Keratinocyte (primary cell): ENCODE measurements at regions not wholly inside any gene's neighbourhood (a gene's known extent, or its start where the extent isn't known, plus 50 kb on each side); places are given as distances from the start of the nearest gene placed in this dataset.

Experiments used
- DNase-seq: peaks from one replicate; pipeline ENCODE4 v3.0.0-alpha.2; 2011; ENCODE audit warnings: low read depth, missing footprints, low spot score
- FAIRE-seq: peaks from 2 replicates; lab custom pipeline; 2011; peaks lifted over from hg19 to GRCh38; lab: Jason Lieb, UNC
- H2AFZ ChIP-seq: 2 replicates; pipeline ENCODE4 v1.6.0; 2012; ENCODE audit warnings: low read length, control low read depth, inconsistent platforms; ENCODE audit not compliant: control insufficient read depth
- H3K27ac ChIP-seq: 2 replicates; pipeline ENCODE4 v1.5.1; 2011; ENCODE audit warnings: low read length; ENCODE audit not compliant: control insufficient read depth, insufficient read depth
- H3K27me3 ChIP-seq: 3 replicates; pipeline ENCODE4 v1.6.0; 2011; ENCODE audit warnings: low read length; ENCODE audit not compliant: control insufficient read depth, insufficient read depth; ENCODE audit errors: extremely low read depth
- H3K36me3 ChIP-seq, 2 experiments: 2 replicates in 1 of 2; 3 replicates in 1 of 2; pipeline ENCODE4 v1.5.1; 2011; ENCODE audit warnings: low read length in 2 of 2, mild to moderate bottlenecking in 1 of 2; ENCODE audit not compliant: control insufficient read depth in 2 of 2, insufficient read depth in 2 of 2; ENCODE audit errors: extremely low read depth in 1 of 2
- H3K4me1 ChIP-seq: 3 replicates; pipeline ENCODE4 v1.5.1; 2011; ENCODE audit warnings: low read length; ENCODE audit not compliant: control insufficient read depth, insufficient read depth; ENCODE audit errors: extremely low read depth
- H3K4me2 ChIP-seq: 3 replicates; pipeline ENCODE4 v1.6.0; 2011; ENCODE audit warnings: low read depth, low read length; ENCODE audit not compliant: control insufficient read depth, insufficient read depth; ENCODE audit errors: extremely low read depth
- H3K4me3 ChIP-seq, 3 experiments: fragments of 200-600 bp in 1 of 3; sonication (generic) in 1 of 3; 2 replicates in 2 of 3; 3 replicates in 1 of 3; pipeline ENCODE4 v1.5.1; 2011 to 2016; ENCODE audit warnings: low read length in 3 of 3, mild to moderate bottlenecking in 3 of 3, control low read depth in 2 of 3, inconsistent platforms in 1 of 3, low read depth in 1 of 3, mixed read lengths in 1 of 3, mixed run types in 1 of 3, moderate library complexity in 1 of 3; ENCODE audit not compliant: control insufficient read depth in 2 of 3, insufficient read depth in 2 of 3; ENCODE audit errors: extremely low read depth in 1 of 3
- H3K79me2 ChIP-seq: 2 replicates; pipeline ENCODE4 v1.6.0; 2012; ENCODE audit warnings: low read length; ENCODE audit not compliant: control insufficient read depth, insufficient read depth
- H3K9ac ChIP-seq: 3 replicates; pipeline ENCODE4 v1.6.0; 2011; ENCODE audit warnings: low read length; ENCODE audit not compliant: control insufficient read depth, insufficient read depth; ENCODE audit errors: extremely low read depth
- H3K9me1 ChIP-seq: 3 replicates; pipeline ENCODE4 v1.6.0; 2011; ENCODE audit warnings: low read length; ENCODE audit not compliant: control insufficient read depth, insufficient read depth; ENCODE audit errors: extremely low read depth
- H3K9me3 ChIP-seq: 2 replicates; pipeline ENCODE4 v1.5.1; 2012; ENCODE audit warnings: low read depth, low read length; ENCODE audit not compliant: control insufficient read depth
- H4K20me1 ChIP-seq: 3 replicates; pipeline ENCODE4 v1.6.0; 2011; ENCODE audit warnings: low read length; ENCODE audit not compliant: control insufficient read depth, insufficient read depth; ENCODE audit errors: extremely low read depth
- EZH2 ChIP-seq: IDR thresholded peaks from one replicate; pipeline ENCODE4 v1.6.1; 2012; ENCODE audit warnings: inconsistent platforms, mild to moderate bottlenecking, low read length, moderate library complexity
- dilution Hi-C: fragments of 300-500 bp; cut with MboI; formaldehyde crosslinking; loops from one replicate; pipeline ENCODE4 v1.7.0; 2020; ENCODE audit warnings: low sequenced_read_pairs; ENCODE audit not compliant: extremely low pct_ligation_motif_present
- TF ChIP-seq, protein P1 (sequence below), 3 experiments: IDR thresholded peaks in 1 of 3; conservative IDR thresholded peaks in 1 of 3; optimal IDR thresholded peaks in 1 of 3; 2 replicates in 2 of 3; 3 replicates in 1 of 3; pipeline versions ENCODE3 to v1.5.1; 2011; ENCODE audit warnings: low read length in 3 of 3, mild to moderate bottlenecking in 3 of 3, moderate library complexity in 2 of 3, control low read depth in 1 of 3, inconsistent platforms in 1 of 3; ENCODE audit not compliant: insufficient read depth in 2 of 3; ENCODE audit errors: extremely low read depth in 1 of 3

DNA sequence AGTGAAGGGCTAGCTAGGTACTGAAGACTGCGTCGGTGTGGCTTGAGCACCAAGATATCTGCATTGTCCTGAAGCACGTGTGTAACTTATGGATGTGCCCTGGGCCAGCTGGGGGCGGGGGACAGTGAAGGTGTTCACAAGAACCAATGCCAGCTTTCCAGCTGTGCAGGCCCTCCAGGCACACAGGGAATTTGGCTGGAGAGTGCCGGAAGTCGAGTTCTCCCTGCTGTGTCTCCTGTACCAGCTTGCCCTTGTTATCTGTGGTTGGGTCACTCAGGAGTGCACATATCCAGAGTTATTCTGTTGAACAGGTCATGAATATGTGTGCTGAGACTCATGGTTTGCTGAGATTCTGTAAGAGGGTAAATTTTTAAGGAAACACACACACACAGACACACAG, 75.9 kb upstream of the CRY1 start:
- peaks cover 11% of the 10 kb centered on the region for H3K4me1 ChIP-seq
- FAIRE-seq: peak; percentile 82
- dilution Hi-C loops: no loop called here
- no peaks in the 10 kb centered on the region for H4K20me1 ChIP-seq
- H2AFZ ChIP-seq: no peak overlapping the region
- H3K9me3 ChIP-seq: no peaks in the 10 kb centered on the region
- H3K27me3 ChIP-seq: no peaks in the 10 kb centered on the region
- peak; percentile 46 for DNase-seq
- H3K4me2 ChIP-seq: peak overlapping the region; percentile 40
- no peak overlapping the region for H3K9ac ChIP-seq
- no peaks in the 10 kb centered on the region for H3K9me1 ChIP-seq
- H3K36me3 ChIP-seq: no peaks in the 10 kb centered on the region
- TF ChIP-seq EZH2: no peak
- TF ChIP-seq, protein P1, sequence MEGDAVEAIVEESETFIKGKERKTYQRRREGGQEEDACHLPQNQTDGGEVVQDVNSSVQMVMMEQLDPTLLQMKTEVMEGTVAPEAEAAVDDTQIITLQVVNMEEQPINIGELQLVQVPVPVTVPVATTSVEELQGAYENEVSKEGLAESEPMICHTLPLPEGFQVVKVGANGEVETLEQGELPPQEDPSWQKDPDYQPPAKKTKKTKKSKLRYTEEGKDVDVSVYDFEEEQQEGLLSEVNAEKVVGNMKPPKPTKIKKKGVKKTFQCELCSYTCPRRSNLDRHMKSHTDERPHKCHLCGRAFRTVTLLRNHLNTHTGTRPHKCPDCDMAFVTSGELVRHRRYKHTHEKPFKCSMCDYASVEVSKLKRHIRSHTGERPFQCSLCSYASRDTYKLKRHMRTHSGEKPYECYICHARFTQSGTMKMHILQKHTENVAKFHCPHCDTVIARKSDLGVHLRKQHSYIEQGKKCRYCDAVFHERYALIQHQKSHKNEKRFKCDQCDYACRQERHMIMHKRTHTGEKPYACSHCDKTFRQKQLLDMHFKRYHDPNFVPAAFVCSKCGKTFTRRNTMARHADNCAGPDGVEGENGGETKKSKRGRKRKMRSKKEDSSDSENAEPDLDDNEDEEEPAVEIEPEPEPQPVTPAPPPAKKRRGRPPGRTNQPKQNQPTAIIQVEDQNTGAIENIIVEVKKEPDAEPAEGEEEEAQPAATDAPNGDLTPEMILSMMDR (optimal IDR thresholded peaks at IDR 0.05 in 1 of 3, IDR thresholded peaks at IDR 0.05 in 1 of 3, conservative IDR thresholded peaks at IDR 0.05 in 1 of 3; ENCODE audit: extremely low read depth in 1 of 3, insufficient read depth in 2 of 3, low read length in 3 of 3): no peak
- H3K4me3 ChIP-seq: no peak overlapping the region
- H3K79me2 ChIP-seq: no peaks in the 10 kb centered on the region
- H3K27ac ChIP-seq: no peak overlapping the region

DNA sequence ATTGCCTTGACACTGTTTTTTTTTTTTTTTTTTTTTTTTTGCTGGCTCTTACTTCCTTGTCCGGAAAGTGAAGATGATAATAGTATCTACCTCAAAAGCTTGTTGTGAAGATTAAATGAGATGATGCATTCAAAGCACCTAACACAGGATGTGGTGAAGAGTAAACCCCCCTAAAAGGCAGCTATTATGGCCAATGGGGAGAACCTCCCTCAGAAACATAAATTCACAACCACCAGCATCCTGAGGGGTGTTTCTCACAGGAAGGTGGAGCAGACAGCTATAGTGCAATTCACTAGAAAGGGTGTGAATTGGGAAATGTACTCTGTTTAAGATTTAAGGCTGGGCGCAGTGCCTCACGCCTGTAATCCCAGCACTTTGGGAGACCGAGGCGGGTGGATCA, 85.4 kb upstream of the CRY1 start:
- dilution Hi-C loops: no loop called here
- no peak for DNase-seq
- no peak overlapping the region for H2AFZ ChIP-seq
- H3K4me1 ChIP-seq: no peaks in the 10 kb centered on the region
- no peaks in the 10 kb centered on the region for H3K36me3 ChIP-seq
- H3K27ac ChIP-seq: no peak overlapping the region
- FAIRE-seq: no peak
- no peak overlapping the region for H3K4me3 ChIP-seq
- H3K27me3 ChIP-seq: no peaks in the 10 kb centered on the region
- no peak overlapping the region for H3K4me2 ChIP-seq
- no peaks in the 10 kb centered on the region for H3K9me1 ChIP-seq
- no peak overlapping the region for H3K9ac ChIP-seq
- TF ChIP-seq, protein P1 (optimal IDR thresholded peaks at IDR 0.05 in 1 of 3, IDR thresholded peaks at IDR 0.05 in 1 of 3, conservative IDR thresholded peaks at IDR 0.05 in 1 of 3; ENCODE audit: extremely low read depth in 1 of 3, insufficient read depth in 2 of 3, low read length in 3 of 3): no peak
- TF ChIP-seq EZH2: no peak
- no peaks in the 10 kb centered on the region for H3K79me2 ChIP-seq
- no peaks in the 10 kb centered on the region for H3K9me3 ChIP-seq
- H4K20me1 ChIP-seq: no peaks in the 10 kb centered on the region
